ENCODE measurements at regions not wholly inside any gene's neighbourhood (a gene's known extent, or its start where the extent isn't known, plus 50 kb on each side); places are given as distances from the start of the nearest gene placed in this dataset.

DNA sequence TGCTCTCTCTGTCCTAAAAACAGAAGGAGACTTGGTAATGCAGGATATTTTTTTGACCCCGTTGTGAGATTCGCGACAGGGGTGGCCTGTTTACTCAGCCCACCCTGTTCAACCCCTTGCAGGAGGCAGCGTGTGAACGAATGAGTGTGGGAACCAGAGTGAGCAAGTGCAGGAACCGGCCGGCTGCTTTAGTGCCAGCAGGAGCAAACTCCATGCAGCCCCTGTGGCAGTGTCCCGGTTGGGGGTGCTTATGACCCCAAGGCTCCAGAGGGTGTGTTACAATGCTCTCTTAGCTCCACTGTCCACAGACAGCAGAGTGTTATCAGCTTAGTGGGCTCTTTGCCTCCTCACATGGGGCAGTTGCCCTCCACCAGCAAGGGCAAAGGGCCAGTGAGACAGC is 225.2 kb downstream of the ETNK1 start:
- TF ChIP-seq IRF2 (CRISPR knock-in tag; IDR thresholded peaks at IDR 0.05; ENCODE audit: borderline replicate concordance, low read depth) (no peak), CREB1 (CRISPR knock-in tag; IDR thresholded peaks at IDR 0.05) (no peak), JAZF1 (CRISPR knock-in tag; IDR thresholded peaks at IDR 0.05) (no peak), NR3C1 (CRISPR knock-in tag; conservative IDR thresholded peaks at IDR 0.05; ENCODE audit: low read depth) (no peak), JUN (CRISPR knock-in tag; IDR thresholded peaks at IDR 0.05) (no peak)
- TF ChIP-seq, protein P1, sequence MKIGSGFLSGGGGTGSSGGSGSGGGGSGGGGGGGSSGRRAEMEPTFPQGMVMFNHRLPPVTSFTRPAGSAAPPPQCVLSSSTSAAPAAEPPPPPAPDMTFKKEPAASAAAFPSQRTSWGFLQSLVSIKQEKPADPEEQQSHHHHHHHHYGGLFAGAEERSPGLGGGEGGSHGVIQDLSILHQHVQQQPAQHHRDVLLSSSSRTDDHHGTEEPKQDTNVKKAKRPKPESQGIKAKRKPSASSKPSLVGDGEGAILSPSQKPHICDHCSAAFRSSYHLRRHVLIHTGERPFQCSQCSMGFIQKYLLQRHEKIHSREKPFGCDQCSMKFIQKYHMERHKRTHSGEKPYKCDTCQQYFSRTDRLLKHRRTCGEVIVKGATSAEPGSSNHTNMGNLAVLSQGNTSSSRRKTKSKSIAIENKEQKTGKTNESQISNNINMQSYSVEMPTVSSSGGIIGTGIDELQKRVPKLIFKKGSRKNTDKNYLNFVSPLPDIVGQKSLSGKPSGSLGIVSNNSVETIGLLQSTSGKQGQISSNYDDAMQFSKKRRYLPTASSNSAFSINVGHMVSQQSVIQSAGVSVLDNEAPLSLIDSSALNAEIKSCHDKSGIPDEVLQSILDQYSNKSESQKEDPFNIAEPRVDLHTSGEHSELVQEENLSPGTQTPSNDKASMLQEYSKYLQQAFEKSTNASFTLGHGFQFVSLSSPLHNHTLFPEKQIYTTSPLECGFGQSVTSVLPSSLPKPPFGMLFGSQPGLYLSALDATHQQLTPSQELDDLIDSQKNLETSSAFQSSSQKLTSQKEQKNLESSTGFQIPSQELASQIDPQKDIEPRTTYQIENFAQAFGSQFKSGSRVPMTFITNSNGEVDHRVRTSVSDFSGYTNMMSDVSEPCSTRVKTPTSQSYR (CRISPR knock-in tag; IDR thresholded peaks at IDR 0.05), result no peak
- TF ChIP-seq, protein P2, sequence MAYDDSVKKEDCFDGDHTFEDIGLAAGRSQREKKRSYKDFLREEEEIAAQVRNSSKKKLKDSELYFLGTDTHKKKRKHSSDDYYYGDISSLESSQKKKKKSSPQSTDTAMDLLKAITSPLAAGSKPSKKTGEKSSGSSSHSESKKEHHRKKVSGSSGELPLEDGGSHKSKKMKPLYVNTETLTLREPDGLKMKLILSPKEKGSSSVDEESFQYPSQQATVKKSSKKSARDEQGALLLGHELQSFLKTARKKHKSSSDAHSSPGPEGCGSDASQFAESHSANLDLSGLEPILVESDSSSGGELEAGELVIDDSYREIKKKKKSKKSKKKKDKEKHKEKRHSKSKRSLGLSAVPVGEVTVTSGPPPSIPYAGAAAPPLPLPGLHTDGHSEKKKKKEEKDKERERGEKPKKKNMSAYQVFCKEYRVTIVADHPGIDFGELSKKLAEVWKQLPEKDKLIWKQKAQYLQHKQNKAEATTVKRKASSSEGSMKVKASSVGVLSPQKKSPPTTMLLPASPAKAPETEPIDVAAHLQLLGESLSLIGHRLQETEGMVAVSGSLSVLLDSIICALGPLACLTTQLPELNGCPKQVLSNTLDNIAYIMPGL (CRISPR knock-in tag; IDR thresholded peaks at IDR 0.05), result no peak
- TF ChIP-seq, protein P3, sequence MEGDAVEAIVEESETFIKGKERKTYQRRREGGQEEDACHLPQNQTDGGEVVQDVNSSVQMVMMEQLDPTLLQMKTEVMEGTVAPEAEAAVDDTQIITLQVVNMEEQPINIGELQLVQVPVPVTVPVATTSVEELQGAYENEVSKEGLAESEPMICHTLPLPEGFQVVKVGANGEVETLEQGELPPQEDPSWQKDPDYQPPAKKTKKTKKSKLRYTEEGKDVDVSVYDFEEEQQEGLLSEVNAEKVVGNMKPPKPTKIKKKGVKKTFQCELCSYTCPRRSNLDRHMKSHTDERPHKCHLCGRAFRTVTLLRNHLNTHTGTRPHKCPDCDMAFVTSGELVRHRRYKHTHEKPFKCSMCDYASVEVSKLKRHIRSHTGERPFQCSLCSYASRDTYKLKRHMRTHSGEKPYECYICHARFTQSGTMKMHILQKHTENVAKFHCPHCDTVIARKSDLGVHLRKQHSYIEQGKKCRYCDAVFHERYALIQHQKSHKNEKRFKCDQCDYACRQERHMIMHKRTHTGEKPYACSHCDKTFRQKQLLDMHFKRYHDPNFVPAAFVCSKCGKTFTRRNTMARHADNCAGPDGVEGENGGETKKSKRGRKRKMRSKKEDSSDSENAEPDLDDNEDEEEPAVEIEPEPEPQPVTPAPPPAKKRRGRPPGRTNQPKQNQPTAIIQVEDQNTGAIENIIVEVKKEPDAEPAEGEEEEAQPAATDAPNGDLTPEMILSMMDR (IDR thresholded peaks at IDR 0.05), result no peak
- TF ChIP-seq, protein P4, sequence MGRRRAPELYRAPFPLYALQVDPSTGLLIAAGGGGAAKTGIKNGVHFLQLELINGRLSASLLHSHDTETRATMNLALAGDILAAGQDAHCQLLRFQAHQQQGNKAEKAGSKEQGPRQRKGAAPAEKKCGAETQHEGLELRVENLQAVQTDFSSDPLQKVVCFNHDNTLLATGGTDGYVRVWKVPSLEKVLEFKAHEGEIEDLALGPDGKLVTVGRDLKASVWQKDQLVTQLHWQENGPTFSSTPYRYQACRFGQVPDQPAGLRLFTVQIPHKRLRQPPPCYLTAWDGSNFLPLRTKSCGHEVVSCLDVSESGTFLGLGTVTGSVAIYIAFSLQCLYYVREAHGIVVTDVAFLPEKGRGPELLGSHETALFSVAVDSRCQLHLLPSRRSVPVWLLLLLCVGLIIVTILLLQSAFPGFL (CRISPR knock-in tag; IDR thresholded peaks at IDR 0.05; ENCODE audit: borderline replicate concordance), result no peak
